ENCODE measurements at regions not wholly inside any gene's neighbourhood (a gene's known extent, or its start where the extent isn't known, plus 50 kb on each side); places are given as distances from the start of the nearest gene placed in this dataset.

DNA sequence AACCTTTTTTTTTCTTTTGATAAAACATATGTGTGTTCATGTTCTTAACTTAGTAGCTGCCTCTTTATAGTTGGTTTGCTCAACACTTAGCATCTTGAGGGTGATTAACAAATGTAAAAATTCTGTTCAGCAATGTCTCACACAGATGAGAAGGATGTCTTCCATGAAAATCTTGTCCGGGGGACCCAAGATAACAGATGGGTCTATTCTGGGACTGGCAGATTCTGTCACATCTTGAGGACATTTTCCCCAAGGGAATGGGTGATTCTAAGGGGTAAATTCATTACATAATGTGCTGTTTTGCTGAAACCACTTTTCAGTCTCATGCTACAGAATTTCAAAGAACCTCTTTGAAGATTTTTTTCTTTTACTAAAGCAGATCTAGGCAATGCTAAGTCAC, 342.2 kb downstream of the IGSF11 start:
- TF ChIP-seq ZC3H11A (IDR thresholded peaks at IDR 0.05; ENCODE audit: low read depth, low read length) (no peak), ZNF57 (CRISPR knock-in tag; IDR thresholded peaks at IDR 0.05) (no peak), YY1 (IDR thresholded peaks at IDR 0.05; ENCODE audit: borderline replicate concordance in 1 of 3, control insufficient read depth in 1 of 3, extremely low read depth in 1 of 3, insufficient read depth in 3 of 3, insufficient read length in 1 of 3, insufficient replicate concordance in 2 of 3, low read depth in 1 of 3, low read length in 2 of 3) (no peak)
- TF ChIP-seq, protein P1, sequence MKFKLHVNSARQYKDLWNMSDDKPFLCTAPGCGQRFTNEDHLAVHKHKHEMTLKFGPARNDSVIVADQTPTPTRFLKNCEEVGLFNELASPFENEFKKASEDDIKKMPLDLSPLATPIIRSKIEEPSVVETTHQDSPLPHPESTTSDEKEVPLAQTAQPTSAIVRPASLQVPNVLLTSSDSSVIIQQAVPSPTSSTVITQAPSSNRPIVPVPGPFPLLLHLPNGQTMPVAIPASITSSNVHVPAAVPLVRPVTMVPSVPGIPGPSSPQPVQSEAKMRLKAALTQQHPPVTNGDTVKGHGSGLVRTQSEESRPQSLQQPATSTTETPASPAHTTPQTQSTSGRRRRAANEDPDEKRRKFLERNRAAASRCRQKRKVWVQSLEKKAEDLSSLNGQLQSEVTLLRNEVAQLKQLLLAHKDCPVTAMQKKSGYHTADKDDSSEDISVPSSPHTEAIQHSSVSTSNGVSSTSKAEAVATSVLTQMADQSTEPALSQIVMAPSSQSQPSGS (CRISPR knock-in tag; IDR thresholded peaks at IDR 0.05), result no peak

Measured in K562 (cell line).